ENCODE measurements at regions not wholly inside any gene's neighbourhood (a gene's known extent, or its start where the extent isn't known, plus 50 kb on each side); places are given as distances from the start of the nearest gene placed in this dataset.

DNA sequence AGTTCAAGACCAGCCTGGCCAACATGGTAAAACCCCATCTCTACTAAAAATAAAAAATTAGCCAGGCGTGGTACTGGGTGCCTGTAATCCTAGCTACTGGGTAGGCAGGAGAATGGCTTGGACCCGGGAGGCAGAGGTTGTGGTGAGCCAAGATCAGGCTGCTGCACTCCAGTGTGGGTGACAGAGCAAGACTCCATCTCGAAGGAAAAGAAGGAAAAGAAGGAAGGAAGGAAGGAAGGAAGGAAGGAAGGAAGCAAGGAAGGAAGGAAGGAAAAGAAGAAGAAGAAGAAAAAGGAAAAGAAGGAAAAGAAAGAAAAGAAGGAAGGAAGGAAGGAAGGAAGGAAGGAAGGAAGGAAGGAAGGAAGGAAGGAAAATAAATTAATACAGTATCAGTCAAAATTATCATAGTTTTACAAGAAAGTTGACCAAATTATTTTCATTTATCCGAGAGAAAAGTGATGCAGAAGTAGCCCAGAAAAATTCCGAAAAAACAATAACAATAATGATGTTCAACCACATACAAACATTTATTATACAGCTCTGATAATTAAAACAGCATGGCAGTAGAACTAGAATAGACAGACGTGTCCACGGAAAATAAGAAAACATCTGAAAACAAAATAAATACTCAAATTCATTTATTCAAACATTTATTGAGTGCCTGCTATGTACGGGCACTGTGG, 292.4 kb upstream of the MKLN1 start:
- no peak for TF ChIP-seq TAF1 (IDR thresholded peaks at IDR 0.05; ENCODE audit: low read depth, low read length)
- no peak for TF ChIP-seq POLR2A (IDR thresholded peaks at IDR 0.05; ENCODE audit: low read depth, low read length)
- no peak for TF ChIP-seq POLR2AphosphoS5 (IDR thresholded peaks at IDR 0.05; ENCODE audit: low read depth, low read length)
- TF ChIP-seq POU2F2 (IDR thresholded peaks at IDR 0.05; ENCODE audit: low read depth, low read length): no peak
- no peak for TF ChIP-seq PAX5 (IDR thresholded peaks at IDR 0.05; ENCODE audit: insufficient read depth, low read length, severe bottlenecking)
